HepG2 (cell line): ENCODE measurements at regions not wholly inside any gene's neighbourhood (a gene's known extent, or its start where the extent isn't known, plus 50 kb on each side); places are given as distances from the start of the nearest gene placed in this dataset.

Experiments used
- ATAC-seq: fragments of 200-7000 bp; cut with Tn5 transposase; 3 replicates; pipeline ENCODE4 v1.9.1; 2020; ENCODE audit warnings: mild to moderate bottlenecking, moderate library complexity
- BruUV-seq: library from RNA; stranded (reverse); fragments of 400-500 nt; replicated peaks from 2 replicates; lab custom pipeline; 2021; lab: Mats Ljungman, UMichigan
- CTCF ChIA-PET: fragments of 300-600 bp; formaldehyde crosslinking; extraction: SDS; loops from one replicate; lab custom pipeline; 2021; ENCODE audit warnings: low total read pairs, inconsistent platforms, low intra/inter-chr PET ratio; lab: Yijun Ruan, JAX
- POLR2A ChIA-PET: fragments of 350-600 bp; sonication (Branson Sonifier 250); formaldehyde crosslinking; loops from one replicate; lab custom pipeline; 2020; ENCODE audit warnings: antibody characterized with exemption, inconsistent platforms; lab: Yijun Ruan, JAX
- DNase-seq: peaks from one replicate; pipeline ENCODE4 v3.0.0-alpha.2; 2015; ENCODE audit warnings: low spot score
- FAIRE-seq: peaks from 3 replicates; lab custom pipeline; 2011; peaks lifted over from hg19 to GRCh38; lab: Jason Lieb, UNC
- H2AFZ ChIP-seq: one replicate; pipeline ENCODE4 v1.6.1; 2011; ENCODE audit warnings: low read length, inconsistent platforms
- H3K27ac ChIP-seq: fragments of 300-600 bp; 3 replicates; pipeline ENCODE4 v1.8.0; 2011; ENCODE audit warnings: mixed run types, mild to moderate bottlenecking, mixed read lengths, low read length, inconsistent platforms; ENCODE audit not compliant: insufficient read depth; ENCODE audit errors: extremely low read length
- H3K27me3 ChIP-seq, 2 experiments: fragments of 200-600 bp in 1 of 2; 2 replicates in 1 of 2; 3 replicates in 1 of 2; pipeline versions ENCODE4 v1.6.0 to v1.8.0; 2011; ENCODE audit warnings: low read length in 2 of 2, mild to moderate bottlenecking in 2 of 2, moderate library complexity in 2 of 2, inconsistent platforms in 1 of 2; ENCODE audit not compliant: insufficient read depth in 2 of 2, control insufficient read depth in 1 of 2
- H3K36me3 ChIP-seq, 2 experiments: fragments of 200-600 bp in 1 of 2; replicated peaks in 1 of 2; 2 replicates in 1 of 2; 3 replicates in 1 of 2; pipeline versions ENCODE4 v1.5.1 to v1.8.0; 2011; ENCODE audit warnings: low read length in 2 of 2, inconsistent platforms in 1 of 2; ENCODE audit not compliant: insufficient read depth in 2 of 2, control insufficient read depth in 1 of 2
- H3K4me1 ChIP-seq: 2 replicates; pipeline ENCODE4 v1.5.1; 2012; ENCODE audit warnings: low read length, inconsistent platforms; ENCODE audit not compliant: insufficient read depth
- H3K4me2 ChIP-seq: 2 replicates; pipeline ENCODE4 v1.6.0; 2011; ENCODE audit warnings: low read depth, low read length, inconsistent platforms
- H3K4me3 ChIP-seq, 3 experiments: fragments of 200-600 bp in 1 of 3; sonication (generic), shearing (Covaris generic) in 1 of 3; replicated peaks in 1 of 3; 2 replicates each; pipeline ENCODE4 v1.5.1; 2011 to 2016; ENCODE audit warnings: low read length in 3 of 3, inconsistent platforms in 2 of 3, low read depth in 2 of 3, mild to moderate bottlenecking in 2 of 3, control low read depth in 1 of 3, mixed read lengths in 1 of 3; ENCODE audit not compliant: insufficient read depth in 1 of 3
- H3K79me2 ChIP-seq: one replicate; pipeline ENCODE4 v1.6.1; 2011; ENCODE audit warnings: low read length, inconsistent platforms; ENCODE audit not compliant: insufficient read depth
- H3K9ac ChIP-seq: 2 replicates; pipeline ENCODE4 v1.6.0; 2011; ENCODE audit warnings: mild to moderate bottlenecking, low read depth, low read length, inconsistent platforms; ENCODE audit not compliant: insufficient read depth
- H3K9me3 ChIP-seq: 2 replicates; pipeline ENCODE4 v1.5.1; 2012; ENCODE audit warnings: mild to moderate bottlenecking, low read length
- H4K20me1 ChIP-seq: 2 replicates; pipeline ENCODE4 v1.6.0; 2011; ENCODE audit warnings: inconsistent platforms, mild to moderate bottlenecking, low read length, moderate library complexity; ENCODE audit not compliant: insufficient read depth
- ATF4 ChIP-seq, 2 experiments: fragments of 450-650 bp in 1 of 2; sonication (generic) in 1 of 2; formaldehyde crosslinking; IDR thresholded peaks; 2 replicates each; pipeline versions ENCODE4 v1.5.0 to v1.8.0; 2020 to 2022; ENCODE audit warnings: mild to moderate bottlenecking in 1 of 2, missing genetic modification reagents in 1 of 2
- CHD2 ChIP-seq: IDR thresholded peaks from 2 replicates; pipeline ENCODE4 v1.6.1; 2011; ENCODE audit warnings: low read depth, low read length, improper control_type of control experiment
- CREBL2 ChIP-seq: sonication (generic); formaldehyde crosslinking; IDR thresholded peaks from 2 replicates; pipeline ENCODE4 v1.8.1; 2023; ENCODE audit warnings: missing genetic modification reagents, mild to moderate bottlenecking, borderline replicate concordance
- ESRRA ChIP-seq: sonication (generic); formaldehyde crosslinking; IDR thresholded peaks from 2 replicates; pipeline ENCODE4 v1.5.1; 2020; ENCODE audit warnings: mild to moderate bottlenecking, low read depth, missing genetic modification reagents
- FOXJ3 ChIP-seq: sonication (generic); formaldehyde crosslinking; IDR thresholded peaks from 2 replicates; pipeline ENCODE4 v1.4.0; 2020; ENCODE audit warnings: missing genetic modification reagents, mild to moderate bottlenecking, borderline replicate concordance
- HNF4A ChIP-seq: sonication (generic); formaldehyde crosslinking; IDR thresholded peaks from 2 replicates; pipeline ENCODE4 v1.4.0; 2020; ENCODE audit warnings: missing genetic modification reagents
- KMT2A ChIP-seq: sonication (generic); formaldehyde crosslinking; IDR thresholded peaks from 2 replicates; pipeline ENCODE4 v1.4.0; 2020; ENCODE audit warnings: missing genetic modification reagents
- MTF1 ChIP-seq: sonication (generic); formaldehyde crosslinking; IDR thresholded peaks from 2 replicates; pipeline ENCODE4 v1.5.0; 2020; ENCODE audit warnings: missing genetic modification reagents
- MXD4 ChIP-seq: IDR thresholded peaks from 2 replicates; pipeline ENCODE4 v1.6.1; 2016; ENCODE audit warnings: mild to moderate bottlenecking, missing biosample characterization, missing genetic modification reagents
- NAIF1 ChIP-seq: sonication (generic); formaldehyde crosslinking; IDR thresholded peaks from 2 replicates; pipeline ENCODE4 v1.5.0; 2020; ENCODE audit warnings: mild to moderate bottlenecking, missing genetic modification reagents, borderline replicate concordance
- NFYC ChIP-seq: IDR thresholded peaks from 2 replicates; pipeline ENCODE4 v1.6.1; 2016; ENCODE audit warnings: missing genetic modification reagents, missing compliant biosample characterization
- PRMT3 ChIP-seq: sonication (generic); formaldehyde crosslinking; IDR thresholded peaks from 2 replicates; pipeline ENCODE4 v1.8.1; 2022; ENCODE audit warnings: low read depth, mild to moderate bottlenecking, moderate library complexity, missing genetic modification reagents, borderline replicate concordance
- SUZ12 ChIP-seq: fragments of 150-350 bp; IDR thresholded peaks from 2 replicates; pipeline ENCODE4 v1.6.1; 2014; ENCODE audit warnings: low read depth, low read length
- ZFP41 ChIP-seq: sonication (generic); formaldehyde crosslinking; IDR thresholded peaks from 2 replicates; pipeline ENCODE4 v1.4.0; 2020; ENCODE audit warnings: mild to moderate bottlenecking, missing genetic modification reagents, borderline replicate concordance
- ZNF746 ChIP-seq: sonication (generic); formaldehyde crosslinking; IDR thresholded peaks from 2 replicates; pipeline ENCODE4 v1.8.0; 2022; ENCODE audit warnings: mild to moderate bottlenecking, missing genetic modification reagents
- ZNF816 ChIP-seq: sonication (generic); formaldehyde crosslinking; IDR thresholded peaks from 2 replicates; pipeline ENCODE4 v1.8.0; 2022; ENCODE audit warnings: missing genetic modification reagents, mild to moderate bottlenecking, borderline replicate concordance
- WGBS: methylation state at CpG from one replicate; pipeline ENCODE4 v1.1.6; 2017; ENCODE audit warnings: low lambda C conversion rate; 5-methylcytosine and 5-hydroxymethylcytosine counted together
- in situ Hi-C: cut with HindIII; loops from 2 replicates; pipeline ENCODE4 v1.10.0; 2017; ENCODE audit warnings: low pct_unique_long_range_greater_than_20kb; ENCODE audit not compliant: extremely low pct_ligation_motif_present
- intact Hi-C: fragments of 100-400 bp; cut with micrococcal nuclease; formaldehyde crosslinking; loops from one replicate; pipeline ENCODE4 v1.10.0; 2022; ENCODE audit not compliant: unreplicated experiment

GRCh38 chr18:40555914-40556313 is 1399.1 kb upstream of the PIK3C3 start:
- DNase-seq (no peak), FAIRE-seq (no peak), ATAC-seq (no peak)
- Histone ChIP-seq H3K4me2 (no peak overlapping the region), H3K4me1 (no peaks in the 10 kb centered on the region), H3K9ac (no peak overlapping the region), H4K20me1 (no peaks in the 10 kb centered on the region), H3K36me3 (no peaks in the 10 kb centered on the region), H3K79me2 (no peaks in the 10 kb centered on the region), H3K9me3 (no peaks in the 10 kb centered on the region), H3K4me3 (no peak overlapping the region), H3K27ac (no peak overlapping the region), H3K27me3 (no peaks in the 10 kb centered on the region), H2AFZ (no peak overlapping the region)
- in situ Hi-C loops (no loop called here), intact Hi-C loops (no loop called here)
- POLR2A ChIA-PET = no interaction called here
- TF ChIP-seq FOXJ3 (CRISPR knock-in tag) (no peak), PRMT3 (CRISPR knock-in tag) (no peak), ZFP41 (CRISPR knock-in tag) (no peak), ESRRA (no peak), HNF4A (CRISPR knock-in tag) (no peak), MTF1 (CRISPR knock-in tag) (no peak), ATF4 (CRISPR knock-in tag; IDR thresholded peaks at IDR 0.05) (no peak), NAIF1 (no peak), ZNF746 (CRISPR knock-in tag) (no peak), CREBL2 (no peak), KMT2A (no peak), NFYC (CRISPR knock-in tag) (no peak), ZNF816 (CRISPR knock-in tag) (no peak), SUZ12 (no peak), MXD4 (CRISPR knock-in tag) (no peak), CHD2 (no peak)
- CTCF ChIA-PET = no interaction called here
- 23% methylated on average over 4 of the region's 4 CpGs for WGBS
- no TSS peak for BruUV-seq
